ENCODE measurements at regions not wholly inside any gene's neighbourhood (a gene's known extent, or its start where the extent isn't known, plus 50 kb on each side); places are given as distances from the start of the nearest gene placed in this dataset.

- TF ChIP-seq POLR2A (IDR thresholded peaks at IDR 0.05; ENCODE audit: low read length) (no peak), GATA1 (IDR thresholded peaks at IDR 0.05; ENCODE audit: low read depth, low read length) (no peak)
Measured at GRCh38 chr4:45078201-45078600, 351.8 kb upstream of the GNPDA2 start.
